Transverse colon (tissue), 4 donors: ENCODE measurements at regions not wholly inside any gene's neighbourhood (a gene's known extent, or its start where the extent isn't known, plus 50 kb on each side); places are given as distances from the start of the nearest gene placed in this dataset.

Experiments used
- DNase-seq: peaks from one replicate; pipeline ENCODE4 v3.0.0-alpha.2; 2019
- H3K27ac ChIP-seq, 4 donors: fragments of 200-600 bp; sonication (generic); 2 replicates each; pipeline ENCODE4 v1.5.1; 2016 to 2018; ENCODE audit warnings: inconsistent platforms in 4 of 4
- H3K27me3 ChIP-seq: fragments of 200-600 bp; sonication (generic); 2 replicates; pipeline ENCODE4 v1.5.1; 2017; ENCODE audit warnings: inconsistent platforms
- H3K36me3 ChIP-seq, 4 donors: fragments of 200-600 bp; sonication (generic); 2 replicates each; pipeline ENCODE4 v1.5.1; 2017 to 2019; ENCODE audit warnings: inconsistent platforms in 4 of 4
- H3K4me1 ChIP-seq, 4 donors: fragments of 200-600 bp; sonication (generic); 2 replicates each; pipeline ENCODE4 v1.5.1; 2017 to 2020; ENCODE audit warnings: inconsistent platforms in 4 of 4
- H3K4me3 ChIP-seq, 4 donors: fragments of 200-600 bp; sonication (generic); 1 replicate in 1 of 4; 2 replicates in 3 of 4; pipeline versions ENCODE4 v1.5.1 to v1.6.1; 2017 to 2019; ENCODE audit warnings: inconsistent platforms in 4 of 4
- H3K9me3 ChIP-seq, 2 donors: fragments of 200-600 bp; sonication (generic); 2 replicates each; pipeline ENCODE4 v1.5.1; 2017 to 2019; ENCODE audit warnings: inconsistent platforms in 2 of 2
- EP300 ChIP-seq: sonication (generic); formaldehyde crosslinking; IDR thresholded peaks from one replicate; pipeline ENCODE4 v1.6.1; 2017; ENCODE audit warnings: antibody characterized with exemption, low read depth
- POLR2A ChIP-seq: fragments of 450-650 bp; IDR thresholded peaks from one replicate; pipeline ENCODE4 v1.6.1; 2016; ENCODE audit warnings: antibody characterized with exemption, mild to moderate bottlenecking, moderate library complexity
- POLR2AphosphoS5 ChIP-seq, 3 donors: sonication (generic); formaldehyde crosslinking; IDR thresholded peaks; one replicate each; pipeline ENCODE4 v1.6.1; 2016; ENCODE audit warnings: antibody characterized with exemption in 3 of 3
- WGBS, 2 donors: methylation state at CpG; one replicate each; pipeline ENCODE4 v1.1.5; 2018; ENCODE audit warnings: low coverage in 1 of 2; 5-methylcytosine and 5-hydroxymethylcytosine counted together
- in situ Hi-C, 4 donors: fragments of 200-750 bp; cut with MboI; loops; one replicate each; pipeline versions ENCODE4 v1.15.0 to v1.15.1; 2017; ENCODE audit warnings: low sequenced_read_pairs in 3 of 4, low pct_ligation_motif_present in 1 of 4, low pct_unique_long_range_greater_than_20kb in 1 of 4
- intact Hi-C: fragments of 100-400 bp; cut with DNase I; formaldehyde crosslinking; loops from one replicate; pipeline ENCODE4 v1.15.1; 2023; ENCODE audit warnings: low total_unique reads
- TF ChIP-seq, protein P1 (sequence below), 5 experiments: fragments of 200-600 bp in 3 of 5; fragments of 450-650 bp in 2 of 5; sonication (generic) in 3 of 5; IDR thresholded peaks; 1 replicate in 2 of 5; 2 replicates in 3 of 5; pipeline ENCODE4 v1.5.1; 2016 to 2017; ENCODE audit warnings: antibody characterized with exemption in 5 of 5, inconsistent platforms in 3 of 5, mild to moderate bottlenecking in 2 of 5, moderate library complexity in 1 of 5

DNA sequence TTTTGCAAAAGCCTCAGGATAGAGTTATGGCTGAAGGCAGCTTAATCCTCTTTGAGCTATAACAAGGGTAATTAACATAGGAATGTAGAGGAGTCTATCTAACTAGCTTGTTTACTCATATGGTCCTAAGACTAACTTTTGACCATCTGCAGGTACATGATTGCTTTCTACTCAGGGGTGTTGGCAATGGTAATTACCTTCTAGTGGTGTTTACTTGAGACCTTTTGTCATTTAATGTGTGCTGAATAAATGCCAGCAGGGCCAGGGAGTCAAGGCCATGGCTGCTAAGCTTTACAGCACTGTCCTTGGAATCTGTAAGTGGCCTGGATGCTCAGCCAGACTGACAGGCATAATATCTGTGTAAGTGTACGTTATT lies 1325.0 kb downstream of the XPNPEP1 start:
- WGBS, 2 donors = 67% methylated on average over 1 of the region's 1 CpG; no CpG with 5 or more reads in 1 of the 2 donors
- no peak overlapping the region for H3K4me3 ChIP-seq
- intact Hi-C loops (no loop called here), in situ Hi-C loops (no loop called here)
- TF ChIP-seq, protein P1, sequence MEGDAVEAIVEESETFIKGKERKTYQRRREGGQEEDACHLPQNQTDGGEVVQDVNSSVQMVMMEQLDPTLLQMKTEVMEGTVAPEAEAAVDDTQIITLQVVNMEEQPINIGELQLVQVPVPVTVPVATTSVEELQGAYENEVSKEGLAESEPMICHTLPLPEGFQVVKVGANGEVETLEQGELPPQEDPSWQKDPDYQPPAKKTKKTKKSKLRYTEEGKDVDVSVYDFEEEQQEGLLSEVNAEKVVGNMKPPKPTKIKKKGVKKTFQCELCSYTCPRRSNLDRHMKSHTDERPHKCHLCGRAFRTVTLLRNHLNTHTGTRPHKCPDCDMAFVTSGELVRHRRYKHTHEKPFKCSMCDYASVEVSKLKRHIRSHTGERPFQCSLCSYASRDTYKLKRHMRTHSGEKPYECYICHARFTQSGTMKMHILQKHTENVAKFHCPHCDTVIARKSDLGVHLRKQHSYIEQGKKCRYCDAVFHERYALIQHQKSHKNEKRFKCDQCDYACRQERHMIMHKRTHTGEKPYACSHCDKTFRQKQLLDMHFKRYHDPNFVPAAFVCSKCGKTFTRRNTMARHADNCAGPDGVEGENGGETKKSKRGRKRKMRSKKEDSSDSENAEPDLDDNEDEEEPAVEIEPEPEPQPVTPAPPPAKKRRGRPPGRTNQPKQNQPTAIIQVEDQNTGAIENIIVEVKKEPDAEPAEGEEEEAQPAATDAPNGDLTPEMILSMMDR (IDR thresholded peaks at IDR 0.05) = no peak
- TF ChIP-seq POLR2AphosphoS5 (IDR thresholded peaks at IDR 0.05) = no peak
- no peak for TF ChIP-seq POLR2A
- no peak for TF ChIP-seq EP300
- no peak overlapping the region for H3K27ac ChIP-seq
- no peaks in the 10 kb centered on the region for H3K4me1 ChIP-seq
- no peaks in the 10 kb centered on the region for H3K36me3 ChIP-seq
- H3K9me3 ChIP-seq = no peaks in the 10 kb centered on the region
- no peaks in the 10 kb centered on the region for H3K27me3 ChIP-seq
- DNase-seq = no peak

- WGBS, 2 donors = 63 to 100% methylated on average over 1 to 2 of the region's 2 CpGs
- no peak overlapping the region for H3K4me3 ChIP-seq
- in situ Hi-C loops (no loop called here), intact Hi-C loops (no loop called here)
- no peak for TF ChIP-seq POLR2A
- no peak for TF ChIP-seq POLR2AphosphoS5 (IDR thresholded peaks at IDR 0.05)
- no peak for TF ChIP-seq EP300
- TF ChIP-seq, protein P1 (IDR thresholded peaks at IDR 0.05) = no peak
- no peaks in the 10 kb centered on the region for H3K4me1 ChIP-seq
- H3K36me3 ChIP-seq = no peaks in the 10 kb centered on the region
- no peaks in the 10 kb centered on the region for H3K9me3 ChIP-seq
- no peak for DNase-seq
- H3K27me3 ChIP-seq = no peaks in the 10 kb centered on the region
- H3K27ac ChIP-seq = no peak overlapping the region
These were observed 1325.5 kb downstream of the XPNPEP1 start for GRCh38 chr10:108597657-108598319.

DNA sequence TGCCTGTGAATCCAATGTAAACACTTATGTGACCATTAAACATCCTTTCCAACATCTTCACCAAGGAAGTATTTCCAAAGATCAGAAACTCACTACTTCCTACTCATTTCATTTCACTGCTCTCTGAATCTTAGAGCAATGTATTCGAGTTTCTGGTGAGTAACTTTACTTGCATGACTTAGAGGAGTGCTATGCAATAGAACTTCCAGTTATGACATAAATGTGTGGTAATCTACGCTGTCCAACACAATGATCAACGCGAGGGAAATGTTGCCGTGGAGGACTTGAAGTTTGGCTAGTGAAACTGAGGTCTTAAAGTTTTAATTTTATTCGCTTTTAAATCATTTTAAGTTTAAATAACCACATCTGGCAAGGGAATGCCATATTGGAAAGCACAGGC lies 1326.3 kb downstream of the XPNPEP1 start:
- intact Hi-C loops = no loop called here
- 59 to 88% methylated on average over 1 to 6 of the region's 6 CpGs for WGBS, 2 donors

DNA sequence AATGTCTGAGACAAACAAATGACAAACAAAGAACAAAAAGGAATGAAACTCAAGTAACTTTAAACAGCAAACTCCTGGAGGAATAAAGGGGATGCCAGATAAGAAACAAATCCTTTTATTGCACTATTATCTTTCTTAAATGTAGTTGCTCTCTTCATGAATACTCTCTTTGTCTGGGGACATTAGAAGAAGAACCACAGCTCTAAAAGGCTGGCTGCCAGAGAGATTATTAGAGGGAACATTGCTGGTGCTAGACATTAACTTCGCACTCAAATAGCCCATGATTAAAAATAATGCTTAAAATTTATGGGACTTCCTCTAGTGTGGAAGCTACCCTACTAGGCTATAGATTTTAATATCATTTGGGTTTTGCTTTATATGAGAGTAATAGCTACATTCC lies 1330.4 kb downstream of the XPNPEP1 start:
- no peak overlapping the region for H3K27ac ChIP-seq
- no peaks in the 10 kb centered on the region for H3K27me3 ChIP-seq
- H3K4me1 ChIP-seq = no peaks in the 10 kb centered on the region
- H3K36me3 ChIP-seq = no peaks in the 10 kb centered on the region
- no peak overlapping the region for H3K4me3 ChIP-seq
- WGBS, 2 donors = 55 to 56% methylated on average over 1 of the region's 1 CpG
- DNase-seq = no peak
- no peak for TF ChIP-seq POLR2AphosphoS5 (IDR thresholded peaks at IDR 0.05)
- TF ChIP-seq, protein P1 (IDR thresholded peaks at IDR 0.05) = no peak
- no peak for TF ChIP-seq POLR2A
- TF ChIP-seq EP300 = no peak
- in situ Hi-C loops = no loop called here
- intact Hi-C loops = no loop called here
- no peaks in the 10 kb centered on the region for H3K9me3 ChIP-seq

More for the DNA sequence above, 1326.3 kb downstream of the XPNPEP1 start:
- no peak overlapping the region for H3K27ac ChIP-seq
- in situ Hi-C loops = no loop called here
- TF ChIP-seq, protein P1 (IDR thresholded peaks at IDR 0.05) = no peak
- no peak for TF ChIP-seq POLR2AphosphoS5 (IDR thresholded peaks at IDR 0.05)
- no peak for TF ChIP-seq POLR2A
- TF ChIP-seq EP300 = no peak
- no peaks in the 10 kb centered on the region for H3K27me3 ChIP-seq
- no peaks in the 10 kb centered on the region for H3K36me3 ChIP-seq
- H3K9me3 ChIP-seq = no peaks in the 10 kb centered on the region
- no peaks in the 10 kb centered on the region for H3K4me1 ChIP-seq
- H3K4me3 ChIP-seq = no peak overlapping the region
- no peak for DNase-seq
